HEK293T (cell line): ENCODE measurements at regions not wholly inside any gene's neighbourhood (a gene's known extent, or its start where the extent isn't known, plus 50 kb on each side); places are given as distances from the start of the nearest gene placed in this dataset.

ENCODE experiments used
- CTCF ChIA-PET: fragments of 350-600 bp; formaldehyde crosslinking; extraction: SDS; loops from one replicate; lab custom pipeline; 2021; ENCODE audit warnings: antibody characterized with exemption, inconsistent platforms; lab: Yijun Ruan, JAX
- POLR2A ChIA-PET: fragments of 350-600 bp; formaldehyde crosslinking; extraction: SDS; loops from one replicate; lab custom pipeline; 2020; ENCODE audit warnings: antibody characterized with exemption, inconsistent platforms; lab: Yijun Ruan, JAX
- DNase-seq: peaks from one replicate; pipeline ENCODE4 v3.0.0; 2012; ENCODE audit warnings: mixed read lengths; ENCODE audit errors: extremely low spot score
- ARNT ChIP-seq: fragments of 450-650 bp; IDR thresholded peaks from 2 replicates; pipeline ENCODE4 v1.6.1; 2017; ENCODE audit warnings: mild to moderate bottlenecking
- BHLHE40 ChIP-seq: fragments of 450-650 bp; IDR thresholded peaks from 2 replicates; pipeline ENCODE4 v1.6.1; 2016; ENCODE audit warnings: mild to moderate bottlenecking, moderate library complexity, borderline replicate concordance
- CTBP1 ChIP-seq: fragments of 450-650 bp; IDR thresholded peaks from 2 replicates; pipeline ENCODE4 v1.6.1; 2016; ENCODE audit warnings: borderline replicate concordance
- ELF4 ChIP-seq: fragments of 450-650 bp; IDR thresholded peaks from 2 replicates; pipeline ENCODE4 v1.6.1; 2017; ENCODE audit warnings: antibody characterized with exemption
- FOXA1 ChIP-seq: fragments of 450-650 bp; IDR thresholded peaks from 2 replicates; pipeline ENCODE4 v1.6.1; 2016; ENCODE audit warnings: mild to moderate bottlenecking
- FOXK2 ChIP-seq: fragments of 450-650 bp; IDR thresholded peaks from 2 replicates; pipeline ENCODE4 v1.6.1; 2016; ENCODE audit warnings: mild to moderate bottlenecking
- FOXM1 ChIP-seq: fragments of 450-650 bp; IDR thresholded peaks from 2 replicates; pipeline ENCODE4 v1.6.1; 2017; ENCODE audit warnings: mild to moderate bottlenecking, borderline replicate concordance
- HDGF ChIP-seq: fragments of 450-650 bp; IDR thresholded peaks from 2 replicates; pipeline ENCODE4 v1.6.1; 2017; ENCODE audit warnings: antibody characterized with exemption, borderline replicate concordance
- L3MBTL2 ChIP-seq: fragments of 450-650 bp; conservative IDR thresholded peaks from 2 replicates; pipeline ENCODE4 v1.6.1; 2016; ENCODE audit warnings: mild to moderate bottlenecking
- LEF1 ChIP-seq: fragments of 450-650 bp; IDR thresholded peaks from 2 replicates; pipeline ENCODE4 v1.6.1; 2017; ENCODE audit warnings: mild to moderate bottlenecking, borderline replicate concordance
- NFRKB ChIP-seq: fragments of 450-650 bp; IDR thresholded peaks from 2 replicates; pipeline ENCODE4 v1.6.1; 2016; ENCODE audit warnings: mild to moderate bottlenecking, moderate library complexity
- SP1 ChIP-seq: fragments of 450-650 bp; IDR thresholded peaks from 2 replicates; pipeline ENCODE4 v1.6.1; 2017
- SUZ12 ChIP-seq: fragments of 450-650 bp; IDR thresholded peaks from 2 replicates; pipeline ENCODE4 v1.6.1; 2016; ENCODE audit warnings: mild to moderate bottlenecking
- TARDBP ChIP-seq: fragments of 450-650 bp; IDR thresholded peaks from 2 replicates; pipeline ENCODE4 v1.6.1; 2016
- ZNF384 ChIP-seq: fragments of 450-650 bp; IDR thresholded peaks from 2 replicates; pipeline ENCODE4 v1.6.1; 2016
- TF ChIP-seq, protein P1 (sequence below): fragments of 450-650 bp; IDR thresholded peaks from 2 replicates; pipeline ENCODE4 v1.6.1; 2016

DNA sequence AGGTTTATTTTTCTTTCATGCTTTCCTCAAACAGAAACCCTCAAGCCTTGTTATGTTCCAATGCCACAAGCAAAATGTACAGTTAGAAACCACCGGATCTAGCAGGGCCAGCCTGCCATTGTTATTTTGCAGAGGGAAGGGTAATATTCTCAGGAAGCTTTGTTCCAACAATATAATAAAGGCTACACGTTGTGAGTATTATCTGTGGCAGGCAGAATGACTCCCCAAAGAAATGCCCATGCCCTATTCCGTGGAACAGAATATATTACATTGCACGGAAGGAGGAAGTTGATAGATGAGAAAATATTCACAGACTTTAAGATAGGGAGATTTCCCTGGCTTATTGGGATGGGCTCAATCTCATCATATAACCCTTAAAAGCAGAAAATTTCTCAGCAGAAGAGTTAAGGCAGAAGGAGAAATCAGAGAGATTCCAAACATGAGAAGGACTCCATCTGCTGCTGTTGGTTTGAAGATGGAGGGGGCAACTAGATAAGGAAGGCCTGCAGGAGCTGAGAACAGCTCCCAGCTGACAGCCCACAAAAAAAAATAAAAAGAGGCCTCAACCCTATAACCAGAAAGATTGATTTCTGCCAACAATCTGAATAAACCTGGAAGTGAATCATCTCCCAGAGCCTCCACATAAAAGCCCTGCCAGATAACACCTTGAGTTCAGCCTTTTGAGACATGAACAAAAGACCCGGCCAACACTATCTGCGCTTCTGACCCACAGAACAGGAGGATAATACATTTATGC, 466.6 kb downstream of the LPIN1 start:
- DNase-seq = no peak
- CTCF ChIA-PET = no interaction called here

DNA sequence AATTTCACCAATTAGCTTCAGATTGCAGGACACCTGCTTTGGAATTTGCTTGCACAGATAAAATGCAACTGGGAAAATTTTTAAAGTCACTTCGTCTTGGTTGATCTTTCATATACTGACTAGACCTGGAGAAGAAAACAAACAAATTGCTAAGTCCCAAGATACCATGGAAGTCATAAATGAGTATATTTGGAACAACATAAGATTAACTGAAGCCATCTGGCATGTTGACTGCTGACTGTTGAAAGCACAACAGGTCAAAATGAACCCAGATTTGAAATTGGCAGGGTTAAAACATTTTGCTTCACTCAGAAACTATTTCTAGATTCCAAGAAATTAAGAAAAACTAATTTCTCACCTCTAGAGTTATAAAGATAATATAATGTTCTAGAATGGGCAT, 470.7 kb downstream of the LPIN1 start:
- ChIA-PET POLR2A (no interaction called here), CTCF (no interaction called here)
- no peak for DNase-seq
- TF ChIP-seq L3MBTL2 (no peak), LEF1 (no peak), CTBP1 (no peak), SUZ12 (no peak), FOXA1 (no peak), NFRKB (no peak), ARNT (no peak), ELF4 (no peak), TARDBP (no peak), SP1 (no peak), FOXM1 (no peak), HDGF (no peak)
- TF ChIP-seq, protein P1, sequence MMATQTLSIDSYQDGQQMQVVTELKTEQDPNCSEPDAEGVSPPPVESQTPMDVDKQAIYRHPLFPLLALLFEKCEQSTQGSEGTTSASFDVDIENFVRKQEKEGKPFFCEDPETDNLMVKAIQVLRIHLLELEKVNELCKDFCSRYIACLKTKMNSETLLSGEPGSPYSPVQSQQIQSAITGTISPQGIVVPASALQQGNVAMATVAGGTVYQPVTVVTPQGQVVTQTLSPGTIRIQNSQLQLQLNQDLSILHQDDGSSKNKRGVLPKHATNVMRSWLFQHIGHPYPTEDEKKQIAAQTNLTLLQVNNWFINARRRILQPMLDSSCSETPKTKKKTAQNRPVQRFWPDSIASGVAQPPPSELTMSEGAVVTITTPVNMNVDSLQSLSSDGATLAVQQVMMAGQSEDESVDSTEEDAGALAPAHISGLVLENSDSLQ = no peak

More for the DNA sequence above, 466.6 kb downstream of the LPIN1 start:
- POLR2A ChIA-PET = no interaction called here
- no peak for TF ChIP-seq ELF4
- TF ChIP-seq, protein P1 = no peak
- no peak for TF ChIP-seq CTBP1
- TF ChIP-seq FOXK2 = no peak
- no peak for TF ChIP-seq BHLHE40
- no peak for TF ChIP-seq TARDBP
- TF ChIP-seq SP1 = no peak
- no peak for TF ChIP-seq ARNT
- TF ChIP-seq FOXM1 = no peak
- TF ChIP-seq L3MBTL2 = no peak
- TF ChIP-seq FOXA1 = no peak
- no peak for TF ChIP-seq LEF1
- no peak for TF ChIP-seq NFRKB
- TF ChIP-seq HDGF = no peak
- TF ChIP-seq SUZ12 = no peak
- no peak for TF ChIP-seq ZNF384

DNA sequence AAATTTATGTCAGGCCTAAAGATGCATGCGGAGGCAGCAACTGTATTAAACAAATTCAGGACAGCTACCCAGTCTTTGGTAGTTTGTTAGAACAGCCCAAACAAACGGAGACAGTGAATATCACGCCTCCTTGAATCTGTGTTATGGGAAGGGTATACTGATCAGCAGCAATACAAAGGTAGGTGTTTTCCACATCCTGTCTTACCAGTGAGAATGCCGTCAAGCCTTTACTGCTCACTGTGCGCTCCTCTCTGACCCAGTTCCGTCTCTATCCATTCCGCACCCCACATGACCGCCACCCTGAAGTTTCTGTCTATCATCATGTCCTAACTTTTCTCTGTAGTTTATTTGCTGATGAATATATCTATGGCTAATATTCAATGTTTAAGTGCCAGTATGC, 473.3 kb downstream of the LPIN1 start:
- DNase-seq = no peak
- POLR2A ChIA-PET = no interaction called here
- CTCF ChIA-PET = no interaction called here
- TF ChIP-seq L3MBTL2 (no peak), HDGF (no peak), CTBP1 (no peak), SP1 (no peak), FOXK2 (no peak), ELF4 (no peak), NFRKB (no peak), LEF1 (no peak), ZNF384 (no peak), TARDBP (no peak), FOXA1 (no peak), FOXM1 (no peak), BHLHE40 (no peak), SUZ12 (no peak)
- TF ChIP-seq, protein P1 = no peak

DNA sequence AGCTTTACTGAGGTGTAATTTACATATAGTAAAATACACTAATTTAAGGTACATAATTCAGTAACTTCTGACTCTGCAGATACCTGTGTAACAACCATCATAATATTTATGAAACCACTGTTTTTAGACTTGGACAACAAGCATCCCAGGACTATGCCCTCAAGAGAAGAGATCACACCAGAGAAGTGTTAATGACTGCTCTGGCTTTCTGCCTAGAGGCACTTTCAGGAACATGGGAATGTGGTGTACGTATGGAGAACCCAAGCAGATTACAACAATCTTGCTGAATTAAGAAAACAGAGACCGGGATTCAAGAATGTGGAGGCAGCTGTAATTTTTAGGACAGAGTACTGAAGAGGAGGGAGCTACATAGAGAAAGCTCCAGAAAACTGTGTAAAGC, 475.2 kb downstream of the LPIN1 start:
- TF ChIP-seq FOXM1 (no peak), NFRKB (no peak), HDGF (no peak), ZNF384 (no peak), ARNT (no peak), BHLHE40 (no peak), SP1 (no peak), FOXK2 (no peak), CTBP1 (no peak), L3MBTL2 (no peak), TARDBP (no peak), FOXA1 (no peak), ELF4 (no peak), LEF1 (no peak), SUZ12 (no peak)
- TF ChIP-seq, protein P1 = no peak
- no peak for DNase-seq
- CTCF ChIA-PET = no interaction called here
- POLR2A ChIA-PET = no interaction called here

DNA sequence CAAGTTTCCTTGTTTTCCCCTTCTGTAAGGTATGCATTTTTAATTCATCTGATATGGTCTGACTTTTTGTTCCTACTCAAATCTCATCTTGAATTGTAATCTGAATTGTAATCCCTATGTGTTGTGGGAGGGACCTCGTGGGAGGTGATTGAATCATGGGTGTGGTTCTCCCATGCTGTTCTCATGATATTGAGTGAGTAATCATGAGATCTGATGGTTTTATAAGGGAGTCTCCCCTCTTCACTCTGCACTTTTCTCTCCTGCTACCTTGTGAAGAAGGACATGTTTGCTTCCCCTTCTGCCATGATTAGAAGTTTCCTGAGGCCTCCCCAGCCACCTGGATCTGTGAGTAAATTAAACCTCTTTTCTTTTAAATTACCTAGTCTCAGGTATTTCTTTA, 476.1 kb downstream of the LPIN1 start:
- ChIA-PET CTCF (no interaction called here), POLR2A (no interaction called here)
- TF ChIP-seq ZNF384 (no peak), HDGF (no peak), SP1 (no peak), ELF4 (no peak)
- DNase-seq = no peak
